A204.1 (cell line): ENCODE measurements at regions not wholly inside any gene's neighbourhood (a gene's known extent, or its start where the extent isn't known, plus 50 kb on each side); places are given as distances from the start of the nearest gene placed in this dataset.
A peak's percentile ranks its signal among the peaks of the same experiment; 100 is the strongest.
"Not testable (repeated sequence)": the region's sequence is repeated elsewhere in the genome, so short reads cannot be mapped to it uniquely, and the experiment has no call there.

Experiments
- FAIRE-seq: peaks from 2 replicates; lab custom pipeline; 2012; peaks lifted over from hg19 to GRCh38; lab: Jason Lieb, UNC

DNA sequence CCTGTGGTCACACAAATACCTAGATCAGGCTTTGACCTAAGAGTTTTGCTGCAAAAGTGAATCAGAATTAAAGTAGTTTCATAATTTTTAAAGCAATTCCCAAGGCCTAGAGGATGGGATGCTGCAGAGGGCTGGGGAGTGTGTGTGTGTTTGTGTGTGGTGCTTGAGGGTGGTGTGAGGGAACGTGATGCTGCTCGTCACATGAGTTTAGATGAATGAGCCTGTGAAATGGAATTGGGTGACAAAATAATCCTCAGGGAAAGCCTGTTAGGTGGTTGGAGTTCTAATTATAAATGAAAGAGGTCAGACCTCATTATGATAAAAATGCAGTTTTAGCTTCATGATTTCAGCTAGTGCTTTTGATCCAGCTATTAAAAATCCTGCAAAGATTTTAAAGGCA lies 87.5 kb upstream of the TMEM170B start:
- no peak for FAIRE-seq

DNA sequence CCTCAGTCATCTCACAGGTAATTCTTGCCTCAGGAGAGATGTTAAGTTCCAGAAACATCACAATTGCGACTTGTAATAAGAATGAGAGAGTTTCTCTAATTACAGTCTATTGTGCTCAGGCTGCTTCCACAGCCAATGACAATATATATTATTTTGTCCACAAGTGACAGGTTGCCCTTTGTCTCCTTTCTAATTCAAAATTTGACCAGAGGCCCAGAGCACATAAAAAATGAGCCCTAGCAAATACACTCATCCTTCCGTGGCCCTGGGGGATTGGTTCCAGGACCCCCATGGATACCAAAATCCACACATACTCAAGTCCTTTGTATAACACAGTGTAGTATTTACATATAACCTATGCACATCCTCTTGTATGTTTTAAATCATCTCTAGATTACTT lies 88.1 kb upstream of the TMEM170B start:
- no peak for FAIRE-seq

DNA sequence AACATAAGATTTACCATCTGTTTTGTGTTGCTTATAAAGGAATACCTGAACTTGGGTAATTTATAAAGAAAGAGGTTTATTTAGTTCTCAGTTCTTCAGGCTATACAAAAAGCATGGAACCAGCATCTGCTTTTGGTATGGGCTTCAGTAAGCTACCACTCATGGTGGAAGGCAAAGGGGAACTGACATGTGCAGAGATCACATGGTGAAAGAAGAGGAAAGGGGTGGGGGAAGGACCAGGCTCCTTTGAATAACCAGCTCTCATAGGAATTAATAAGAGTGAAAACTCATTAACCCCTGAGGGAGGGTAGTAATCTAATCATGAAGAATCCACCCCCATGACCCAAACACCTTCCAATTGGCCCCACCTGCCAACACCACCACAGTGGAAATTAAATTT lies 89.5 kb upstream of the TMEM170B start:
- no peak for FAIRE-seq

DNA sequence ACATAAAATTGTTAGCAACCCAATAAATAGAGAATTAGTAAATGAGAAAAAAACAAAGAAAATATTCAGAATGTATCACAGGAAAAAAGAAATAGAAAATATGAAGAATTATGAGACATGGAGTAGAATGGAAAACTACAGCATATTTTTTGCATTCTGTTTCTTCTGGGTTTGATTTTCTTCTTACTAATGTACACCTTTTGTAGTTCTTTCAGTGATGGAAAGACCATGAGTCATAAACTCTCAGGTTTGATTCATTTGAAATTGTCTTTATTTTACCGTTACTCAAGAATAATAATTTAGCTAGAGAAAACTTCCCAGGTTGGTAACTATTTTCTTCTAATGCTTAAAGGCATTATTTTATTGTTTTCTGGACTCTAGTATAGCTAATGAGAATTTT lies 90.3 kb upstream of the TMEM170B start:
- FAIRE-seq = no peak

DNA sequence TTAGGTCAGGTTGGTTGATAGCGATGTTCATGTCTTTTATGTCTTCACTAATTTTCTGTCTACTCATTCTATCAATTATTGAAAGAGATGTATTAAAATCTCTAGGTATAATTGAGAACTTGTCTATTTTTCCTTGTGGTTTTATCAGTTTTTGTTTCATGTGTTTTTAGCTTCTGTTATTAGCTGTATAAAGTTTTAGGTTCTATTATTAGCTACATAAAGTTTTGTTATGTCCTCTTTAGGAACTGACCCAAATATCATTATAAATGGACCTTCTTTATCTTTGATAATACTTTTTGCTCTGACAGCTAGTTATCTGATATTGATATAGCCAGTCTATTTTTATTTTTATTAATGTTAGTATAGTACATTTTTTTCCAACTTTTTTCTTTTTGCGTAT lies 92.4 kb upstream of the TMEM170B start:
- FAIRE-seq = peak; percentile 29

DNA sequence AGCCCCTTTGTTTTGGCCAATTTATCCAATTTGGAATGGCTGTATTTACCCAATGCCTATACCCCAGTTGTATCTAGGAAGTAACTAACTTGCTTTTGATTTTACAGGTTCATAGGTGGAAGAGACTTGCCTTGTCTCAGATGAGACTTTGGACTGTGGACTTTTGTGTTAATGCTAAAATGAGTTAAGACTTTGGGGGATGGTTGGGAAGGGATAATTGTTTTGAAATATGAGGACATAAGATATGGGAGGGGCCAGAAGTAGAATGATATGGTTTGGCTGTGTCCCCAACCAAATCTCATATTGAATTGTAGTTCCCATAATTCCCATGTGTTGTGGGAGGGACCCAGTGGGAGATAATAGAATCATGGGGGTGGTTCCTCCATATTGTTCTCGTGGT lies 94.4 kb upstream of the TMEM170B start:
- not testable (repeated sequence) for FAIRE-seq

DNA sequence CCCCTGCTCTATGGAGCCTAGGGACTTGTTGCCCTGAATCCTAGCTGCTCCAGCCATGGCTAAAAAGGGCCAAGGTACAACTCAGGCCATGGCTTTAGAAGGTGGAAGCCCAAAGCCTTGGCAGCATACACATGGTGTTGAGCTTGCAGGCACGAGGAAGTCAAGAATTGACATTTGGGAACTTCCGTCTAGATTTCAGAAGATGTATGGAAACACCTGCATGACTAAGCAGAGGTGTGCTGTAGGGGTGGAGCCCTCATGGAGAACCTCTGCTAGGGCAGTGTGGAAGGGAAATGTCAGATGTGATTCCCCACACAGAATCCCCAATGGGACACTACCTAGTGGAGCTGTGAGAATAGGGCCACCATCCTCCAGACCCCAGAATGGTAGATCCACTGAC lies 95.1 kb upstream of the TMEM170B start:
- FAIRE-seq = no peak

DNA sequence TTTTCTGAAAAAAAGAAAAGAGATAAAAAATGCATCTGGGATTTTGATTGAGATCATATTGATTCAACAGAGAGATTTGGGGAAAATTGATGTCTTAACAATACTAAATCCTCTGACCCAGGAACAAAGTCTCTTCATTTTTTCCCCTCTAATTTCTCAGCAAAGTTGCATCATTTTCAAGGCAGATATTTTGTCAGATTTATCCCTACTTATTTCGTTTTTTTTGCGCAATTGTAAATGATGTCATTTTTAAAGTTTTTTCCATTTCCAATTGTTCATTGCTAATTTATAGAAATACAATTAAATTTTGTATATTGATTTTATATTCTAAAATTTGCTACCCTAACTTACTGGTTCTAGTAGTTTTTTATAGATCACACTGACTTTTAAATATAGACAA lies 97.7 kb upstream of the TMEM170B start:
- FAIRE-seq = no peak

DNA sequence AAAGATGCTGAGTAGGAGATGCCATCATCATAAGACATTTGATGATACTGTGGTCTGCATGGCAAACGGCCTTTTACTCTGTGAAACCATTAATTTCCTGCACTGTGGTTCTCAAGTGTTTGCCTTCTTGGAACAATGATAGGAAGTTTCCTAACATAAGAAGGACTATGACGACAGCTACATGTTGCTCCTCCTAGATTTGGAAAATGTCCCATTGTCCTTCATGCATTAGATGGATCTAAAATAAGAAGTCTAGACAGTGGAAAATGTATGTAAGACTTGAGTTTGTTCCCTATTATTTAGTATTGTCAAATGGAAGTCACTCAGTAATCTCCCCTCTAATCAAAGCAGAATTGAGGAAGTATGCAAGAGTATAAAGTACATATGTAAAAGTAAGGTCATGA lies 98.5 kb upstream of the TMEM170B start:
- FAIRE-seq = no peak

DNA sequence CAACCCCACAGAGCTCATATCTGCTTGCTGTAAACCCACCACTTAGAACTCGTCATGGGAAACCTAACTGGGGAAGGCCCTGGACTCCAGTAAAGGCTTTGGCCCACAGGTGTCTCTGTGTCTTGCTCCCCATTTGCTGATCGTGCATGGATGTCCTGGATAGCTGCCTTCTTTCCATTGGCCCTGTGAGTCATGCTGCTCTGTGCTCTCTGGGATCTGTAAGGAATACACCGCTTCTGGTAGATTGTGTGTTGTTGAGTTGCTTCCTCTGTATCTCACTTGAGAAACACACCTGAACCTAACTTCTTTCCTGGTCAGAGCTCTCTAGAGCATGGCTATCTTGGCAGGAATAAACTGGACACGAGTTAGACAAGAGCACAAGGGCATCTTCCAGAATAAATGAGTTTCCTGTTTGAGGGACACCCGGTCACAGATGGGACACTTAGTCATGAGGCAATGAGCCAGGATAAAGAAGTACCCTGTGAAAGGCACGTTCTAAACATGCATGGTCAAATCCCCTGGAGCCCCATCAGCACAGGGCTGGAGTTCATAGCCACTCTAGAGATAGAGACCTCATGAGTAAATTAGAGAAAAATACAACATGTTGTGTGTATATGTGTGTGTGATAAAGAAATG lies 99.6 kb upstream of the TMEM170B start:
- no peak for FAIRE-seq

DNA sequence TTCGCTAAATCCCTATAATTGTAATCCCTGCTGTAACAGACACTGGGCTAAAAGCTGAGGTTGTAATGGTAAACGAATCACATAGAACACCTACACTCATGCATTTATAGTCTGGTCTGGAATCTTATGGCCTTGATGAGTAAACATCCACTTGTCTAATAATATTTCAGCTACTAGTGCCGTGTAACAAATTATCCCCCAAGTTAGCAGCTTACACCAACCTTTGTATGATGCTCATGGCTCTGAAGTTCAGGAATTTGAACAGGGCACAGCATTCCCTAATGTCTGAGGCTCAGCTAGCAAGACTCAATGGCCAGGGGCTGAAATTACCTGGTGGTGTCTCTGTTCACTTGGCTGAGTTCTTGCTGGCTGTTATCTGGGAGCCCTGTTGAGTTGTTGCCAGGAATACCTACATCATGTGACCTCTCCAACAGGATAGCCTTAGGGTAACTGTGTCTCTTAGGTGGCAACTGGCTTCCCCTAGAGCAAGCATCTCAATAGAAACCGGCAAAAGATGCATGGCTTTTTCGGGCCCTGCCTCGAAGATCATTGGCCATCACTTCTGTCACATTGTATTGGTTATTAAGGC lies 100.9 kb upstream of the TMEM170B start:
- FAIRE-seq = no peak

DNA sequence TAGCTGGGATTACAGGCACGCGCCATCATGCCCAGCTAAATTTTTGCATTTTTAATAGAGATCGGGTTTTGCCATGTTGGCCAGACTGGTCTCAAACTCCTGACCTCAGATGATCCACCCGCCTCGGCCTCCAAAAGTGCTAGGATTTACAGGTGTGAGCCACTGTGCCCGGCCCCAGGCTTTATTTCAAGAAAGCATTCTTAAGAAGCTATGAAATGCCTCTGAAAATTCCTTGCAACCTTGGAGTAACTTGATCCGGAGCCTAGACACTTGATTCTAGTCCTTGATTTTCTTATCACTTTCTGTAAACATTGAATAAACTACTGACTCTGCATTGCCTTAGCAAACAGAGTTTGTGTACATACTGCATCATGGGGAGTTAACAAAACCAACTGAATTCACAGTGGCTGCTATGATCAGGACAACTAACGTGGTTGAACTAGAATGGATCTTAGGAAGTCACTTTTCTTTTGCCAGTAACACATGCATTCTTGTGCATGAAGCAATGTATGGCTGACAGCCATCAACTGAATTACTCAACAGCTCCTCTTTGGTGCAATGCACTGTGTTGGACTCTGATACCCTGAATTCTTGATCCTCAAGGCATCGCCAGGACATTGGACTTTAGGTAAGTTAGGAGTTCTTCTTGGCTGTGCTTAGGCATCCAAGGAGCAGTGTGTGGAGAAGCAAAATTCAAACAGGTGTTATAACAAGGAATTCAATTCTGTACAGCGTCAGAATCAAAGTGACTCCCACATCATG lies 102.8 kb upstream of the TMEM170B start:
- FAIRE-seq = no peak

DNA sequence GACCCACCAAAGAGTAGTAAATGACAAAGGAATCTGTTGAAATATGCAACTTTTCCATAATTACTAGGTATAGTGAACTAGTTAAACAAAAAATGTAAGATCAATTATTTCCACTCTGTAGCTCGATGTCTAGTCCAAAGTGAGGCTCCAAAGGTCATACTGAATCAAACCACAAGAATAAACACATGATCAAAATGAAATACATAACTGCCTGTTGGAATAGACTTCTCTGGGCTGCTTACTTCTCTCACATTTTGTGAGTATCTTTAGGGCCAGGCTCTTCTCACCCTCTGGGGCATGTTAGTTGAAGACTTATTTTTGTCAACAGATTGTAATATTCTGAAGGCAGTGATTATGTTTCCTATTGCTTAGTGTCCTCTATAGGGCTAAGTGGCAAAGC lies 103.7 kb upstream of the TMEM170B start:
- FAIRE-seq = no peak

DNA sequence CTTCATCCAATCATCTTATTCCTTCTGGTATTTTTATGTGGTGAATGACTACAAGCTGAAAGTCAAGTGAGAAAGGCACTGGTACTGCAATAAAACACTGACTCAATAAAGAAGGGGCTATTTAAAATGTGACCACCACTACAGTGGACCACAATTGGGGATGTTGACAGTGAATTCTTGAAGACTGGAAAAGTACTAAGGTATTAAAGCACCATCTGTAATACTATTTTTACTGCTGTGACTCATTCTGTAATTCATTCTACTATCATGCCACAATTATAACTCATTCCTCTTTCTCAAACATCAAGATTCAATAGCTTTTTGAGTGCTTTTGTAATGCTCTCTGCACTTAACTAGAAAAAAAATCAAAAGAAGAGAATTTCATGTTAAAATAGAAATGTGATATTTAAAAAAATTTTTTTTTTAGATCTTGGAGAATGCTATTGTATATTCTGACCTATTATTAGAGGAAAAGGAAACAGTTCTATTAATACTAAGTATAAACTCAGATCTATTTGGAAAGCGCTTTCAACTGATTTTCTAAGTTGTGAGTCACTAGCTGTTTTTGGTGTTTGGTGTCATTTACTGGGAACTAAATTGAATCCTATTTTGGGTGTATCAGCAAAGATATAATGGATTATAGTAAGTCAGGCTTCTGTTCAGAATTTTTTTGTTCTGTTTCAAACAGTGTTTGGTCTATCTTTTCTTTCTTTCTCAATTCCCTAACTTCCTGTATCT lies 104.7 kb upstream of the TMEM170B start:
- FAIRE-seq = no peak

DNA sequence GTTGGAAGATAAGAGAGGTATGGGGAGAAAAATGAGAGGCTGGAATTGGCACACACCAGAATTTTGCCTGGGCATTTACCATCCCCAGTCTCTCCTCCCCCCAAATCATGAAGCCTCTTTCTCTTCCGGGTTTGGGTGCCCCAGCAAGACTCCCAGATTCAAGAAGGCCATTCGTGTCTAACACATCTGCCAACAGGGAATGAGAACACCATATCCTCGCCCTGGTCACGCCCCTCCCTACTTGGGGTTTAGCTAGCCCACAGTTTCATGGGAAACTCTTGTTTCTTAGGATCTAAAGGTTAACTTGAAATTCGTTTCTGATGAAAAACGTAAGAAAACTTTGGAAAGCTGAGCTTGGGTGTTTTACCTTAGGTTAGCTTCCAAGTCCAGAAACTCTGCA lies 105.5 kb upstream of the TMEM170B start:
- FAIRE-seq = no peak

DNA sequence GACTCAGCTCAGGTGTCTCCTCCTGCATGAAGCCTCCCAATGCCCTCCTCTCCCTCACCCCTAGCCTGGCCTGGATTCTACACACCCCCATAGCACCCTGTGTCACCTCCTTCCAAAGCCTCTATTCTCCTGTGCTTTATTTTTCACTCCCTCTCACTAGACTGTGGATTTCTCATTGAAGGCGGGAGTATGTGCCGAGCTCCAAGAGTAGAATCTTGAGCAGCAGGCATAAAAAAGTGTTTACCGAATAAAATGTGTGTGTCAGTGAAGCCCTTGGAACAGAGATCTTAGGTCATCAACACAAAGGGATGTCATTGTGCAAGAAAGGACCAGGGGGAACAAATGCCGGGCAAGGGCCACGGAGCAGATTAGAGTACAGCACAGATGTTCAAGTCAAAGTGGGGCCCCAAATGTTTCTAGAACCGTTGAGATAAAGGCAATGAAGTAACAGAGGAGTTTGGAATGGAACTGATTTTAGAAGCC lies 106.1 kb upstream of the TMEM170B start:
- FAIRE-seq = no peak

DNA sequence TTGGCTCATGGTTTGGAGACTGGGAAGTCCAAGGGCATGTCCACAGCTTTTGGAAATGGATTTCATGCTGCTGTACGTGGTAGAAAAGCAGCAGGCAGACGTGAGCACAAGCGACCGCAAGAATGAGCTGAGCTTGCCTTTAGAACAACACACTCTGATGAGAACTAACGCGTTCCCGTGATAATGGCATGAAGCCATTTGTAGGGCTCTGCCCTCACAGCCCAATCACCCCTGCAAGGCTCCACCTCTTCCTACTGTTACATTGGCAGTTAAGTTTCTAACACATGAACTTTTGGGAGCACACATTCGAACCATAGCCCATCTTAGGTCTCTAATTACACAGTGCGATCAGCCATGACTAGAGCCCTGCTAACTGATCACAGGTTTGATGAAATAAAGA lies 107.5 kb upstream of the TMEM170B start:
- FAIRE-seq = no peak

DNA sequence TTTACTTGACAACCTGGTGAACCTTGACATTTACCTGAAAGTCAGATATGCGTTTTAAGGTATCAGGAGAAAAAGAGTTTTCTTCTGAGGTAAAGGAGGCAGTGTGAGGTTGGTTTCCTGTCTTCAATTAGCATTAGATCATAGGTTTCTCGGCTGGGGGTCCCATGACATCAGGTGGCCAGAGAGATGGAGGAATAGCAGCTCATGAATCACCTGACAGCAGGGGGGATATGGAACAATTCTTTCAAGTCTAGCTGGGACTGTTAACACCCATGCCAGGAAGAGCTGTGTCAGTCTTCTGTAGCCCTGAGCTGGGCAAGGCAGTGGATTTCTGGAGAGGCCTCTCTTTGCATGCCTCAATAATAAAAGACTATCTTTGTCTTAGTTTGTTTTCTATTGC lies 108.0 kb upstream of the TMEM170B start:
- no peak for FAIRE-seq

DNA sequence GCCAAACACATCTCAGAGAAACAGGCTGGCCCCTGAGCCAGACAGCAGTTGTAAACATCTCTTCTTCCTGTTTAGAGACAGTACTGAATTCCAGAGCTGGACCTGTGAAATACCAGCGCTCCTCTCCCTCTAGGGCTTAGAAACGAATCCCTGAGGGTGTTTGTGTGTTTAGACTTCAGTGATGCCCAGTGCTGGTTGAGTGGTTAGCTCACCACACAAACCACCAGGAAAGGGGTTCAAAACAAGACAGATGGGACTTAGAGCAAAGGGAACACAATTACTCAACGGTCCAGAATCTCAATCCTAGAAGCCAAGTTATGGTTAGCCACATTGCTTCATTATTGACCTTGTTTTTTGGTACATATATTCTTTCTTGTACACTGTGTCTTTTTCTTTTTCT lies 108.7 kb upstream of the TMEM170B start:
- FAIRE-seq = no peak

DNA sequence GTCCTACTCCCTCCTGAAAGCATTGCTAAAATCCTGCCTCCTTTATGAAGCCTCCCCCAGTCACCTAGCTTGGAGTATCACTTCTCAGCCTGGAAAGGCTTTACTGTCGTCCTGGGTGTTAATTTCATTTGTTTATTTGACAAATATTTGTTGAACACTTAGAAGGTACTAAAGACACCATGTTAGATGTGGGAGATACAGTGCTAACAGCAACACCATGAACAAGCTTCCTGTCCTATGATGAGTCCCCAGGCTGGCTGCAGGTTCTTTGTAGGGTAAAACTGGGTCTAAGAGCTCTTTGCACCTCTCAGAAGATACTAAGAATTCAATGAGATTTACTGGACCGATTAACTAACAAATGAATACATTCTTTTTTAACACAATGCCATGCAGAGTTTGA lies 109.2 kb upstream of the TMEM170B start:
- no peak for FAIRE-seq

DNA sequence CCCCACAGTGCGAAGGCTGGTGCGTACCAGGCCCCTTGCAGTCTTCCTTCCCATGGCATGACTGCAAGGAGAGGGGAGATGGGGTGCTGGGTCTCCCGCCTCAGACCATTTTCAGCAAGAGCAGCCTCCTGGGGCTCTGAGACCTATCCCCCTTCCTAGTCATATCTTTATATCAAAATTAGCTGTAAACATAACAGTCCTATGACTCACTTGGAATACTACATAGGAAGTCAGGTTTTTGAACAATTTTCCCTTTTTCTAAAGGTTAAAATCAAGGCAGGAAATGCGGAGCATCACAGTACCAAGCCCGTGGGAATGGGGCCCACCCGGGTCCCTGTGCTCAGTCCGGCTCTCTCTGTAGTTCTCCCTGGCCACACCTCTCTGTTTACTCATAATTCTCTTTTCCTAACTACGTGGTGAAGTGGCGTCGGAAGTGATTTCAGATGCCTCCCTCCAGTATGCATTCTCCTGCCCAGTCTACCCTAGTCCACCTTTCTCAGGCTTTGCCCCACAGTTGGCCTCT lies 109.8 kb upstream of the TMEM170B start:
- FAIRE-seq = no peak

DNA sequence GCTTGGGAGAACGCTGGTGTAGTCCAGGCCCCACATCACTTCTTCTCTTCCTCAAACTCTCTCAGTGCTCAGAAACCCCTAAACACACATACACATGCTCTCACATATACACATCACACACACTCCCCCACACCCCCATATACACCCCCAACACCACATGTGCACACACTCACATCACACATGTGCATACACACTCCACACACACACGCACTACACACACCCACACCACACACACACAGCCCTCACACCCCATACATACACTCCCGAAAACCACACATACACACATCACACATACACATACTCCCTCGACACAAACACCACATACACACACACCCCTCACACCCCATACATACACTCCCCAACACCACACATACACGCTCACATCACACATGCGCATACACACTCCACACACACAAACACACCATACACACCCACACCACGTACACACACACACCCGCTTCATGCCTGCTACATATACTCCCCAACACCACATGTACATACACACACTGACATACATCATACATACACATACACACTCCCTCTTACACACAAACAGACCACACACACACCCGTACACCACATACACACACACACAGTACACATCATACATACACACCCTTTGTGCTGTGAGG lies 110.3 kb upstream of the TMEM170B start:
- FAIRE-seq = no peak
